ENCODE measurements at regions not wholly inside any gene's neighbourhood (a gene's known extent, or its start where the extent isn't known, plus 50 kb on each side); places are given as distances from the start of the nearest gene placed in this dataset.

DNA sequence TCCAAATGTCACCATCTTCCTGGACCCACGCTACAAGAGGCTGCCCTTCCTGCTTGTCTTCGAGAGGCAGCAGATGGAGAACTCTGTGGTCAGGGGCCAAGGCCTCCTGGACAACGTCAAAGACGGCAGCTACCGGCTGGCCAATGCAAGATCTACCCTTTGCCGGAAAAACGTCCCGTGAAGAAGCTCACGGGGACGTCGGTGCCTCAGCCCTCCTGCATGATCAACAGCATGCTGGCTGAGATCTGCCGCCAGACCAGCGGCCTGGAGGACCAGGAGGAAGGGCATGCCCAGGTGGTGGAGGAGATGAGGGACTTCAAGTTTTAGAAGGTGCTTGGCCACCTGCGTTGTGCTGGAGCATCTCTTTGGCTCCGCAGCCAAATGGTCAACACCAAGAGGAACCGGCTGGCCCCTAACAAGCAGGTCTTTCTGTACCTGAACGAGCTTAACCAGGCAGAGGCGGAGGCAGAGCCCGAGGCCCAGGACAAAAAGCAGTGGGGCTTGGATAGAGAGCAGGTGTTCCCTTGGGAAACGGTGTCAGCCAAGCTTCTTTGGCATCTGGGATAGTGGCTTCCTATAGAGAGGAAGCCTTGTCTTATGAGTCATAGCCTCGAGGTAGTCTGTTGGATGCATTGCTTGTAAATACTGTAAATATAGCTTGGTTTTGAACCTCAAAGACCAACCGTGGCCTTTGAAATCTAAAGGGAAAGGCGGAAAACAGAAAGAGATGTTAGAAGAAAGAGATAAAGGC lies 94.8 kb upstream of the ELOVL6 start:
- H4K20me1 ChIP-seq (replicated peaks; ENCODE audit: insufficient read depth): no peaks in the 10 kb centered on the region
- Mint-ChIP-seq H3K9me3 (no peaks in the 10 kb centered on the region), H3K27ac (no peak overlapping the region), H3K4me1 (no peaks in the 10 kb centered on the region; the same call in 1 of the 3 replicates), H3K4me3 (no peak overlapping the region), H3K27me3 (ENCODE audit: insufficient read depth, low read depth, poor library complexity) (peaks cover 4% of the 10 kb centered on the region), H3K36me3 (ENCODE audit: low read depth) (no peaks in the 10 kb centered on the region)
- DNase-seq (ENCODE audit: low spot score): no peak
- no peak overlapping the region for H2AFZ ChIP-seq
- H3F3A ChIP-seq (replicated peaks; ENCODE audit: low read depth): no peaks in the 10 kb centered on the region
- H3K27ac ChIP-seq (ENCODE audit: low read depth): no peak overlapping the region
- no peaks in the 10 kb centered on the region for H3K79me2 ChIP-seq (replicated peaks; ENCODE audit: insufficient read depth)
- H3K27me3 ChIP-seq (ENCODE audit: insufficient read depth): no peaks in the 10 kb centered on the region
- TF ChIP-seq POLR2AphosphoS5 (IDR thresholded peaks at IDR 0.05; ENCODE audit: low read depth) (no peak), NANOG (IDR thresholded peaks at IDR 0.05; ENCODE audit: borderline replicate concordance) (no peak), ZNF331 (CRISPR knock-in tag; IDR thresholded peaks at IDR 0.05; ENCODE audit: low read depth) (no peak), EZH2 (IDR thresholded peaks at IDR 0.05; ENCODE audit: low read depth, unreplicated experiment) (no peak), CREB1 (CRISPR knock-in tag; IDR thresholded peaks at IDR 0.05; ENCODE audit: low read depth) (no peak), STAT1 (IDR thresholded peaks at IDR 0.05; ENCODE audit: unreplicated experiment) (no peak), ZNF114 (CRISPR knock-in tag; IDR thresholded peaks at IDR 0.05) (no peak), JUNB (IDR thresholded peaks at IDR 0.05; ENCODE audit: unreplicated experiment) (no peak), EZH2phosphoT487 (IDR thresholded peaks at IDR 0.05; ENCODE audit: unreplicated experiment) (no peak)
- TF ChIP-seq, protein P1, sequence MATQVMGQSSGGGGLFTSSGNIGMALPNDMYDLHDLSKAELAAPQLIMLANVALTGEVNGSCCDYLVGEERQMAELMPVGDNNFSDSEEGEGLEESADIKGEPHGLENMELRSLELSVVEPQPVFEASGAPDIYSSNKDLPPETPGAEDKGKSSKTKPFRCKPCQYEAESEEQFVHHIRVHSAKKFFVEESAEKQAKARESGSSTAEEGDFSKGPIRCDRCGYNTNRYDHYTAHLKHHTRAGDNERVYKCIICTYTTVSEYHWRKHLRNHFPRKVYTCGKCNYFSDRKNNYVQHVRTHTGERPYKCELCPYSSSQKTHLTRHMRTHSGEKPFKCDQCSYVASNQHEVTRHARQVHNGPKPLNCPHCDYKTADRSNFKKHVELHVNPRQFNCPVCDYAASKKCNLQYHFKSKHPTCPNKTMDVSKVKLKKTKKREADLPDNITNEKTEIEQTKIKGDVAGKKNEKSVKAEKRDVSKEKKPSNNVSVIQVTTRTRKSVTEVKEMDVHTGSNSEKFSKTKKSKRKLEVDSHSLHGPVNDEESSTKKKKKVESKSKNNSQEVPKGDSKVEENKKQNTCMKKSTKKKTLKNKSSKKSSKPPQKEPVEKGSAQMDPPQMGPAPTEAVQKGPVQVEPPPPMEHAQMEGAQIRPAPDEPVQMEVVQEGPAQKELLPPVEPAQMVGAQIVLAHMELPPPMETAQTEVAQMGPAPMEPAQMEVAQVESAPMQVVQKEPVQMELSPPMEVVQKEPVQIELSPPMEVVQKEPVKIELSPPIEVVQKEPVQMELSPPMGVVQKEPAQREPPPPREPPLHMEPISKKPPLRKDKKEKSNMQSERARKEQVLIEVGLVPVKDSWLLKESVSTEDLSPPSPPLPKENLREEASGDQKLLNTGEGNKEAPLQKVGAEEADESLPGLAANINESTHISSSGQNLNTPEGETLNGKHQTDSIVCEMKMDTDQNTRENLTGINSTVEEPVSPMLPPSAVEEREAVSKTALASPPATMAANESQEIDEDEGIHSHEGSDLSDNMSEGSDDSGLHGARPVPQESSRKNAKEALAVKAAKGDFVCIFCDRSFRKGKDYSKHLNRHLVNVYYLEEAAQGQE (IDR thresholded peaks at IDR 0.05; ENCODE audit: unreplicated experiment): no peak
- TF ChIP-seq, protein P2, sequence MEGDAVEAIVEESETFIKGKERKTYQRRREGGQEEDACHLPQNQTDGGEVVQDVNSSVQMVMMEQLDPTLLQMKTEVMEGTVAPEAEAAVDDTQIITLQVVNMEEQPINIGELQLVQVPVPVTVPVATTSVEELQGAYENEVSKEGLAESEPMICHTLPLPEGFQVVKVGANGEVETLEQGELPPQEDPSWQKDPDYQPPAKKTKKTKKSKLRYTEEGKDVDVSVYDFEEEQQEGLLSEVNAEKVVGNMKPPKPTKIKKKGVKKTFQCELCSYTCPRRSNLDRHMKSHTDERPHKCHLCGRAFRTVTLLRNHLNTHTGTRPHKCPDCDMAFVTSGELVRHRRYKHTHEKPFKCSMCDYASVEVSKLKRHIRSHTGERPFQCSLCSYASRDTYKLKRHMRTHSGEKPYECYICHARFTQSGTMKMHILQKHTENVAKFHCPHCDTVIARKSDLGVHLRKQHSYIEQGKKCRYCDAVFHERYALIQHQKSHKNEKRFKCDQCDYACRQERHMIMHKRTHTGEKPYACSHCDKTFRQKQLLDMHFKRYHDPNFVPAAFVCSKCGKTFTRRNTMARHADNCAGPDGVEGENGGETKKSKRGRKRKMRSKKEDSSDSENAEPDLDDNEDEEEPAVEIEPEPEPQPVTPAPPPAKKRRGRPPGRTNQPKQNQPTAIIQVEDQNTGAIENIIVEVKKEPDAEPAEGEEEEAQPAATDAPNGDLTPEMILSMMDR (conservative IDR thresholded peaks at IDR 0.05; ENCODE audit: low read depth in 2 of 2): no peak
- TF ChIP-seq, protein P3, sequence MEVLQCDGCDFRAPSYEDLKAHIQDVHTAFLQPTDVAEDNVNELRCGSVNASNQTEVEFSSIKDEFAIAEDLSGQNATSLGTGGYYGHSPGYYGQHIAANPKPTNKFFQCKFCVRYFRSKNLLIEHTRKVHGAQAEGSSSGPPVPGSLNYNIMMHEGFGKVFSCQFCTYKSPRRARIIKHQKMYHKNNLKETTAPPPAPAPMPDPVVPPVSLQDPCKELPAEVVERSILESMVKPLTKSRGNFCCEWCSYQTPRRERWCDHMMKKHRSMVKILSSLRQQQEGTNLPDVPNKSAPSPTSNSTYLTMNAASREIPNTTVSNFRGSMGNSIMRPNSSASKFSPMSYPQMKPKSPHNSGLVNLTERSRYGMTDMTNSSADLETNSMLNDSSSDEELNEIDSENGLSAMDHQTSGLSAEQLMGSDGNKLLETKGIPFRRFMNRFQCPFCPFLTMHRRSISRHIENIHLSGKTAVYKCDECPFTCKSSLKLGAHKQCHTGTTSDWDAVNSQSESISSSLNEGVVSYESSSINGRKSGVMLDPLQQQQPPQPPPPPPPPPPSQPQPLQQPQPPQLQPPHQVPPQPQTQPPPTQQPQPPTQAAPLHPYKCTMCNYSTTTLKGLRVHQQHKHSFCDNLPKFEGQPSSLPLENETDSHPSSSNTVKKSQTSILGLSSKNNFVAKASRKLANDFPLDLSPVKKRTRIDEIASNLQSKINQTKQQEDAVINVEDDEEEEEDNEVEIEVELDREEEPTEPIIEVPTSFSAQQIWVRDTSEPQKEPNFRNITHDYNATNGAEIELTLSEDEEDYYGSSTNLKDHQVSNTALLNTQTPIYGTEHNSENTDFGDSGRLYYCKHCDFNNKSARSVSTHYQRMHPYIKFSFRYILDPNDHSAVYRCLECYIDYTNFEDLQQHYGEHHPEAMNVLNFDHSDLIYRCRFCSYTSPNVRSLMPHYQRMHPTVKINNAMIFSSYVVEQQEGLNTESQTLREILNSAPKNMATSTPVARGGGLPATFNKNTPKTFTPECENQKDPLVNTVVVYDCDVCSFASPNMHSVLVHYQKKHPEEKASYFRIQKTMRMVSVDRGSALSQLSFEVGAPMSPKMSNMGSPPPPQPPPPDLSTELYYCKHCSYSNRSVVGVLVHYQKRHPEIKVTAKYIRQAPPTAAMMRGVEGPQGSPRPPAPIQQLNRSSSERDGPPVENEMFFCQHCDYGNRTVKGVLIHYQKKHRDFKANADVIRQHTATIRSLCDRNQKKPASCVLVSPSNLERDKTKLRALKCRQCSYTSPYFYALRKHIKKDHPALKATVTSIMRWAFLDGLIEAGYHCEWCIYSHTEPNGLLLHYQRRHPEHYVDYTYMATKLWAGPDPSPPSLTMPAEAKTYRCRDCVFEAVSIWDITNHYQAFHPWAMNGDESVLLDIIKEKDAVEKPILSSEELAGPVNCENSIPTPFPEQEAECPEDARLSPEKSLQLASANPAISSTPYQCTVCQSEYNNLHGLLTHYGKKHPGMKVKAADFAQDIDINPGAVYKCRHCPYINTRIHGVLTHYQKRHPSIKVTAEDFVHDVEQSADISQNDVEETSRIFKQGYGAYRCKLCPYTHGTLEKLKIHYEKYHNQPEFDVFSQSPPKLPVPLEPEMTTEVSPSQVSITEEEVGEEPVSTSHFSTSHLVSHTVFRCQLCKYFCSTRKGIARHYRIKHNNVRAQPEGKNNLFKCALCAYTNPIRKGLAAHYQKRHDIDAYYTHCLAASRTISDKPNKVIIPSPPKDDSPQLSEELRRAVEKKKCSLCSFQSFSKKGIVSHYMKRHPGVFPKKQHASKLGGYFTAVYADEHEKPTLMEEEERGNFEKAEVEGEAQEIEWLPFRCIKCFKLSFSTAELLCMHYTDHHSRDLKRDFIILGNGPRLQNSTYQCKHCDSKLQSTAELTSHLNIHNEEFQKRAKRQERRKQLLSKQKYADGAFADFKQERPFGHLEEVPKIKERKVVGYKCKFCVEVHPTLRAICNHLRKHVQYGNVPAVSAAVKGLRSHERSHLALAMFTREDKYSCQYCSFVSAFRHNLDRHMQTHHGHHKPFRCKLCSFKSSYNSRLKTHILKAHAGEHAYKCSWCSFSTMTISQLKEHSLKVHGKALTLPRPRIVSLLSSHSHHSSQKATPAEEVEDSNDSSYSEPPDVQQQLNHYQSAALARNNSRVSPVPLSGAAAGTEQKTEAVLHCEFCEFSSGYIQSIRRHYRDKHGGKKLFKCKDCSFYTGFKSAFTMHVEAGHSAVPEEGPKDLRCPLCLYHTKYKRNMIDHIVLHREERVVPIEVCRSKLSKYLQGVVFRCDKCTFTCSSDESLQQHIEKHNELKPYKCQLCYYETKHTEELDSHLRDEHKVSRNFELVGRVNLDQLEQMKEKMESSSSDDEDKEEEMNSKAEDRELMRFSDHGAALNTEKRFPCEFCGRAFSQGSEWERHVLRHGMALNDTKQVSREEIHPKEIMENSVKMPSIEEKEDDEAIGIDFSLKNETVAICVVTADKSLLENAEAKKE (CRISPR knock-in tag; IDR thresholded peaks at IDR 0.05): no peak
- TF ChIP-seq, protein P4, sequence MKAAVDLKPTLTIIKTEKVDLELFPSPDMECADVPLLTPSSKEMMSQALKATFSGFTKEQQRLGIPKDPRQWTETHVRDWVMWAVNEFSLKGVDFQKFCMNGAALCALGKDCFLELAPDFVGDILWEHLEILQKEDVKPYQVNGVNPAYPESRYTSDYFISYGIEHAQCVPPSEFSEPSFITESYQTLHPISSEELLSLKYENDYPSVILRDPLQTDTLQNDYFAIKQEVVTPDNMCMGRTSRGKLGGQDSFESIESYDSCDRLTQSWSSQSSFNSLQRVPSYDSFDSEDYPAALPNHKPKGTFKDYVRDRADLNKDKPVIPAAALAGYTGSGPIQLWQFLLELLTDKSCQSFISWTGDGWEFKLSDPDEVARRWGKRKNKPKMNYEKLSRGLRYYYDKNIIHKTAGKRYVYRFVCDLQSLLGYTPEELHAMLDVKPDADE (IDR thresholded peaks at IDR 0.05): no peak
- peaks cover 4% of the 10 kb centered on the region; the same call in 1 of the 2 replicates for H3K4me1 ChIP-seq (ENCODE audit: insufficient read depth)
- H3K4me2 ChIP-seq: no peak overlapping the region
- H3K36me3 ChIP-seq (ENCODE audit: insufficient read depth): no peaks in the 10 kb centered on the region
- H3K4me3 ChIP-seq: no peak overlapping the region
- no peak for ATAC-seq
- 0 out of 2 replicates have a peak, but pooled peaks cover 8% of the 10 kb centered on the region for H3K9me2 ChIP-seq (ENCODE audit: insufficient read depth)
